ENCODE measurements at regions not wholly inside any gene's neighbourhood (a gene's known extent, or its start where the extent isn't known, plus 50 kb on each side); places are given as distances from the start of the nearest gene placed in this dataset.
"Not testable (repeated sequence)": the region's sequence is repeated elsewhere in the genome, so short reads cannot be mapped to it uniquely, and the experiment has no call there.

DNA sequence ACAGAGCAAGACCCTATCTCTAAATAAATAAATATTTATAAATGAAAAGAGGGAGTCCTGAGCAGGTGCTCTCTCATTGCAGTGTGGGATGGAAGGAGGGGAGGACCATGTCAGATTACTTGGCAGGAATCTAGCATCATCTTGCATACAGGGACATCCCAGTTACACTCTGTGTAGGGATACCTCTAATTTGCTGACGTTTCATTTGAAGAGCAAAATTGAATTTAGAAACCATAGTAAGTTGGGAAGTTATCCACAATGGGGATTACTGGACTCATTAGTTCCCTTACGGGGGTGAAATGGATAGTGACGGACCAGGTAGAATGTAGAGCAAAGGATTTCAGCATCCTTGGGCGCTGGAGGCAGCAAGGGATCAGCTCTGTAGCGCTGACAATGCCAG, 52.1 kb downstream of the ARHGEF18 start:
- ChIA-PET CTCF (no interaction called here), POLR2A (ENCODE audit: low non-redundant PET) (no interaction called here)
- no peak overlapping the region for H3K27ac ChIP-seq (ENCODE audit: low read depth, low read length, poor library complexity, severe bottlenecking)
- no peaks in the 10 kb centered on the region for H3K36me3 ChIP-seq (ENCODE audit: insufficient read depth, low read length, poor library complexity, severe bottlenecking)
- no peak for DNase-seq (ENCODE audit: low spot score)
- no peak for TF ChIP-seq EZH2 (IDR thresholded peaks at IDR 0.05; ENCODE audit: borderline replicate concordance, low read depth, low read length, poor library complexity, severe bottlenecking)
- TF ChIP-seq, protein P1, sequence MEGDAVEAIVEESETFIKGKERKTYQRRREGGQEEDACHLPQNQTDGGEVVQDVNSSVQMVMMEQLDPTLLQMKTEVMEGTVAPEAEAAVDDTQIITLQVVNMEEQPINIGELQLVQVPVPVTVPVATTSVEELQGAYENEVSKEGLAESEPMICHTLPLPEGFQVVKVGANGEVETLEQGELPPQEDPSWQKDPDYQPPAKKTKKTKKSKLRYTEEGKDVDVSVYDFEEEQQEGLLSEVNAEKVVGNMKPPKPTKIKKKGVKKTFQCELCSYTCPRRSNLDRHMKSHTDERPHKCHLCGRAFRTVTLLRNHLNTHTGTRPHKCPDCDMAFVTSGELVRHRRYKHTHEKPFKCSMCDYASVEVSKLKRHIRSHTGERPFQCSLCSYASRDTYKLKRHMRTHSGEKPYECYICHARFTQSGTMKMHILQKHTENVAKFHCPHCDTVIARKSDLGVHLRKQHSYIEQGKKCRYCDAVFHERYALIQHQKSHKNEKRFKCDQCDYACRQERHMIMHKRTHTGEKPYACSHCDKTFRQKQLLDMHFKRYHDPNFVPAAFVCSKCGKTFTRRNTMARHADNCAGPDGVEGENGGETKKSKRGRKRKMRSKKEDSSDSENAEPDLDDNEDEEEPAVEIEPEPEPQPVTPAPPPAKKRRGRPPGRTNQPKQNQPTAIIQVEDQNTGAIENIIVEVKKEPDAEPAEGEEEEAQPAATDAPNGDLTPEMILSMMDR (conservative IDR thresholded peaks at IDR 0.05; ENCODE audit: low read depth, low read length), result no peak
- intact Hi-C loops (cut with micrococcal nuclease; ENCODE audit: unreplicated experiment), result no loop called here
- H3K4me1 ChIP-seq (ENCODE audit: insufficient read depth, low read length, poor library complexity, severe bottlenecking), result peaks cover 5% of the 10 kb centered on the region
- no TSS peak for BruUV-seq (replicated peaks)
- H3K27me3 ChIP-seq (replicated peaks; ENCODE audit: insufficient read depth, low read depth, low read length, poor library complexity), result no peaks in the 10 kb centered on the region
- H3K9me3 ChIP-seq (ENCODE audit: low read depth, low read length, poor library complexity, severe bottlenecking), result no peaks in the 10 kb centered on the region
- H3K4me3 ChIP-seq (ENCODE audit: low read depth, low read length, poor library complexity, severe bottlenecking), result no peak overlapping the region

DNA sequence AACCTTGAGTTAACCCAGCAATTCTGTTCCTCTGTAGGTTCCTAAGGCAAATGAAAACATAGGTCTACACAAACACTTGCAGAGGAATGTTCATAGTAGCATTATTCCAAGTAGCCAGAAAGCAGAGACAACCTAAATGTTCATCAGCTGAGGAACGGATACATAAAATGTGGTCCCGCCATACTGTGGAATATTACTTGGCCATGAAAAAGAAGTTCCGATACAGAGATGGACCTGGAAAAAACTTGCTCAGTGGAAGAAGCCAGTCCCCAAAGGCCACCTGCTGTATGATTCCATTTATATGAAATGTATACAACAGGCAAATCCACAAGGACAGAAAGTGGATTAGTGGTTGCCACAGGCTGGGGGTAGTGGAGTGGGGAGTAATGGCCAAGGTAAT, 53.0 kb downstream of the ARHGEF18 start:
- intact Hi-C loops (cut with micrococcal nuclease; ENCODE audit: unreplicated experiment), result no loop called here
- POLR2A ChIA-PET (ENCODE audit: low non-redundant PET), result no interaction called here
- no TSS peak for BruUV-seq (replicated peaks)

DNA sequence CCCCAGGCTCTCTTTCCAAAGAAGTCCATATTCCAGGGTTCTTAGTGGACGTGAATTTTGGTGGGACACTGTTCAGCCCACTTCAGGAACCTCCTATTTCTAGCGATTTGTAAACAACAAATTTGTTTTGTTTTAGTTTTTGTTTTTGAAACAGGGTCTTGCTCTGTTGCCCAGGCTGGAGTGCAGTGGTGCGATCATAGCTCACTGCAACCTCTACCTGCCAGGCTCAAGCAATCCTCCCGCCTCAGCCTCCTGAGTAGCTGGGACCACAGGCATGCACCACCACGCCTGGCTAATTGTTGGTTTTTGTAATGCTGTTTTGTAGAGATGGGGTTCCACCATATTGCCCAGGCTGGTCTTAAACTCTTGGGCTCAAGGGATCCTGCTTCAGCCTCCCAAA, 56.7 kb downstream of the ARHGEF18 start:
- CTCF ChIA-PET; H3K4me3 ChIP-seq (ENCODE audit: low read depth, low read length, poor library complexity, severe bottlenecking); H3K27me3 ChIP-seq (replicated peaks; ENCODE audit: insufficient read depth, low read depth, low read length, poor library complexity); intact Hi-C loops (cut with micrococcal nuclease; ENCODE audit: unreplicated experiment); BruUV-seq (replicated peaks); H3K9me3 ChIP-seq (ENCODE audit: low read depth, low read length, poor library complexity, severe bottlenecking); H3K36me3 ChIP-seq (ENCODE audit: insufficient read depth, low read length, poor library complexity, severe bottlenecking); H3K4me1 ChIP-seq (ENCODE audit: insufficient read depth, low read length, poor library complexity, severe bottlenecking); POLR2A ChIA-PET (ENCODE audit: low non-redundant PET); H3K27ac ChIP-seq (ENCODE audit: low read depth, low read length, poor library complexity, severe bottlenecking); DNase-seq (ENCODE audit: low spot score): not testable (repeated sequence)

More for the DNA sequence above, 53.0 kb downstream of the ARHGEF18 start:
- Histone ChIP-seq H3K36me3 (ENCODE audit: insufficient read depth, low read length, poor library complexity, severe bottlenecking) (no peaks in the 10 kb centered on the region), H3K27me3 (replicated peaks; ENCODE audit: insufficient read depth, low read depth, low read length, poor library complexity) (no peaks in the 10 kb centered on the region), H3K4me1 (ENCODE audit: insufficient read depth, low read length, poor library complexity, severe bottlenecking) (no peaks in the 10 kb centered on the region), H3K9me3 (ENCODE audit: low read depth, low read length, poor library complexity, severe bottlenecking) (no peaks in the 10 kb centered on the region), H3K4me3 (ENCODE audit: low read depth, low read length, poor library complexity, severe bottlenecking) (no peak overlapping the region), H3K27ac (ENCODE audit: low read depth, low read length, poor library complexity, severe bottlenecking) (no peak overlapping the region)
- DNase-seq (ENCODE audit: low spot score), result no peak
- CTCF ChIA-PET, result no interaction called here
- TF ChIP-seq, protein P1 (conservative IDR thresholded peaks at IDR 0.05; ENCODE audit: low read depth, low read length), result no peak
- TF ChIP-seq EZH2 (IDR thresholded peaks at IDR 0.05; ENCODE audit: borderline replicate concordance, low read depth, low read length, poor library complexity, severe bottlenecking), result no peak

DNA sequence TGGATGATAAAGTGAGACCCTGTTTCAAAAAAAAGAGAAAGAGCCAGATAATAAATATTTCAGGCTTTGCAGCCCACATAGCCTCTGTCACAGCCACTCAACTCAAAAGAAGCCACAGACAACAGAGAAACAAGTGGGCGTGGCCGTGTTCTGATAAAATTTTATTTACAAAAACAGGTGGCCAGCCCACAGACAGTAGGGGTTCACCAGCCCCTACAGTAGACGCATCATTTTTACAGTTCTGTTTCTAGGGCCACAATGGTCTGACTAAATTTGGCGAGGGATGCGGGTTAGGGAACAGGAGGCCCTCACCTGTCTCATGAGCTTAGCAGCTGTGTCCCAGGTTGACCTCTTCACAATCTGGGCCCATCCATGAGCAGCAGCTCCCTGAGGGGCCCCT, 59.5 kb downstream of the ARHGEF18 start:
- intact Hi-C loops (cut with micrococcal nuclease; ENCODE audit: unreplicated experiment), result no loop called here
- no peaks in the 10 kb centered on the region for H3K4me1 ChIP-seq (ENCODE audit: insufficient read depth, low read length, poor library complexity, severe bottlenecking)
- no TSS peak for BruUV-seq (replicated peaks)
- no peak for DNase-seq (ENCODE audit: low spot score)
- CTCF ChIA-PET, result no interaction called here
- H3K9me3 ChIP-seq (ENCODE audit: low read depth, low read length, poor library complexity, severe bottlenecking), result no peaks in the 10 kb centered on the region
- H3K27ac ChIP-seq (ENCODE audit: low read depth, low read length, poor library complexity, severe bottlenecking), result no peak overlapping the region
- no peaks in the 10 kb centered on the region for H3K27me3 ChIP-seq (replicated peaks; ENCODE audit: insufficient read depth, low read depth, low read length, poor library complexity)
- TF ChIP-seq, protein P1 (conservative IDR thresholded peaks at IDR 0.05; ENCODE audit: low read depth, low read length), result no peak
- TF ChIP-seq EZH2 (IDR thresholded peaks at IDR 0.05; ENCODE audit: borderline replicate concordance, low read depth, low read length, poor library complexity, severe bottlenecking), result no peak
- H3K4me3 ChIP-seq (ENCODE audit: low read depth, low read length, poor library complexity, severe bottlenecking), result no peak overlapping the region
- H3K36me3 ChIP-seq (ENCODE audit: insufficient read depth, low read length, poor library complexity, severe bottlenecking), result no peaks in the 10 kb centered on the region
- POLR2A ChIA-PET (ENCODE audit: low non-redundant PET), result no interaction called here

Data from A673 (cell line).